ENCODE measurements at regions not wholly inside any gene's neighbourhood (a gene's known extent, or its start where the extent isn't known, plus 50 kb on each side); places are given as distances from the start of the nearest gene placed in this dataset.

DNA sequence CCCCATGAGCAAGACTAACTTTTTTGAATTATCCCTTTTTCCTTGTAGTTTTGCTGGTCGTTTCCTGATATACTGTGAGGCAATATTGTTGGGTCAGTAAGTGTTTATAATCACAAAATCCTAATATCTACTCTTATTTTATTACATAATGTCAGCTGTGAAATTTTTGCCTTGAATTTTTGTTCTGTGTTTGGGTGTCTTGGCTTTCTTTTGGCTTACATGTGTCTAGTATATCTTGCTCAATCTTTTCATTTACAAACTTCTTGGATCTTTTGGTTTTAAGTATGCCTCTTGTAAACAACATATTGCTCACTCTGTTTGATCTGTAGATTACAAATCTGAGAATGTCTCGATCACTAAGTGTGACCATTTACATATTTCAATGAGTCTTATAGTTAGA, 330.3 kb upstream of the ARGLU1 start:
- H3K27me3 ChIP-seq (ENCODE audit: low read depth), result no peaks in the 10 kb centered on the region
- no peaks in the 10 kb centered on the region for H3K9me3 ChIP-seq
- intact Hi-C loops (cut with DNase I), result no loop called here
- no peaks in the 10 kb centered on the region for H3K36me3 ChIP-seq
- H3K4me1 ChIP-seq, result no peaks in the 10 kb centered on the region
- TF ChIP-seq, protein P1, sequence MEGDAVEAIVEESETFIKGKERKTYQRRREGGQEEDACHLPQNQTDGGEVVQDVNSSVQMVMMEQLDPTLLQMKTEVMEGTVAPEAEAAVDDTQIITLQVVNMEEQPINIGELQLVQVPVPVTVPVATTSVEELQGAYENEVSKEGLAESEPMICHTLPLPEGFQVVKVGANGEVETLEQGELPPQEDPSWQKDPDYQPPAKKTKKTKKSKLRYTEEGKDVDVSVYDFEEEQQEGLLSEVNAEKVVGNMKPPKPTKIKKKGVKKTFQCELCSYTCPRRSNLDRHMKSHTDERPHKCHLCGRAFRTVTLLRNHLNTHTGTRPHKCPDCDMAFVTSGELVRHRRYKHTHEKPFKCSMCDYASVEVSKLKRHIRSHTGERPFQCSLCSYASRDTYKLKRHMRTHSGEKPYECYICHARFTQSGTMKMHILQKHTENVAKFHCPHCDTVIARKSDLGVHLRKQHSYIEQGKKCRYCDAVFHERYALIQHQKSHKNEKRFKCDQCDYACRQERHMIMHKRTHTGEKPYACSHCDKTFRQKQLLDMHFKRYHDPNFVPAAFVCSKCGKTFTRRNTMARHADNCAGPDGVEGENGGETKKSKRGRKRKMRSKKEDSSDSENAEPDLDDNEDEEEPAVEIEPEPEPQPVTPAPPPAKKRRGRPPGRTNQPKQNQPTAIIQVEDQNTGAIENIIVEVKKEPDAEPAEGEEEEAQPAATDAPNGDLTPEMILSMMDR (IDR thresholded peaks at IDR 0.05), result no peak
- DNase-seq (no peak), ATAC-seq (no peak)
- no peak overlapping the region for H3K4me3 ChIP-seq
- H3K27ac ChIP-seq, result no peak overlapping the region

DNA sequence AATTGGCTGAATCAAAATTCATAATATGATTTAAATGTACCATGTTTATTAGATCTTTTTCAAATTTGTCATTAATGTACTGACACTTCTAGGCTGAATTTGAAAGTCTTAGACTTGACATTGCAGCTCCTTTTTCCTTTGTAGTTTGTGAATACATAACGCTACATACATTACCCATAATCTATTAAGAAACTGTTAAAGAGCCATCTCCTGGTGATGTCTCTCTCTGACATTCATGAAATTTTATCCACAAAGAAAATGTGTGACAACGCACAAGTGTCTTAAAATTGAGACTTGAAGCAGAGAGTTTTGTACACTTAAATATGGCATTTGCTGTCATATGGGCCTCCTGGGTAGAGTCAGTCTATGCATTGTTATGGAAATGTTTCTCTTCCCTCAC, 320.2 kb upstream of the ARGLU1 start:
- Histone ChIP-seq H3K27ac (no peak overlapping the region), H3K4me1 (no peaks in the 10 kb centered on the region), H3K9me3 (no peaks in the 10 kb centered on the region), H3K4me3 (no peak overlapping the region), H3K36me3 (no peaks in the 10 kb centered on the region), H3K27me3 (ENCODE audit: low read depth) (no peaks in the 10 kb centered on the region)
- intact Hi-C loops (cut with DNase I), result no loop called here
- TF ChIP-seq, protein P1 (IDR thresholded peaks at IDR 0.05), result no peak
- ATAC-seq, result no peak
- no peak for DNase-seq

DNA sequence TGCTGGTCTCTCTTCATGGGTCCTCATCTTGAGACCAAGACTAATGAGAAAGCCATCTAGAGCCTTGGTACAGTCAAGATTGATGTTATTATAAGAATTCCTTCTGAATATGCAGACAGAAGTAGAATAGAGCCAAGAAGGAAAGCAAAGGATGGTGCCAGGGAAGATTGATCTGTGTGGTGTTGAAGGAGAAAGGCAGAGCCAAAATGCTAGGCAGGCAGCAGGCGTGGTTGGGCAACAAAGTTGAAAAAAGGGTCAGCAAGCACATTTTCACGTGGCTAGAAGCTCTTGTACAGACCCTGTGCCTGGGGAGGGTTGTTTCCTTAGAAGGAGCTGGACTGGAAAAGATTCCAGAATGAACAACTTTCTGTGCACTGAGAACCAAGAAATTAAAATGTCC, 319.7 kb upstream of the ARGLU1 start:
- intact Hi-C loops (cut with DNase I), result no loop called here
- Histone ChIP-seq H3K27me3 (ENCODE audit: low read depth) (no peaks in the 10 kb centered on the region), H3K4me1 (no peaks in the 10 kb centered on the region), H3K4me3 (no peak overlapping the region), H3K36me3 (no peaks in the 10 kb centered on the region), H3K9me3 (no peaks in the 10 kb centered on the region), H3K27ac (no peak overlapping the region)
- no peak for DNase-seq
- no peak for ATAC-seq
- TF ChIP-seq, protein P1 (IDR thresholded peaks at IDR 0.05), result no peak

DNA sequence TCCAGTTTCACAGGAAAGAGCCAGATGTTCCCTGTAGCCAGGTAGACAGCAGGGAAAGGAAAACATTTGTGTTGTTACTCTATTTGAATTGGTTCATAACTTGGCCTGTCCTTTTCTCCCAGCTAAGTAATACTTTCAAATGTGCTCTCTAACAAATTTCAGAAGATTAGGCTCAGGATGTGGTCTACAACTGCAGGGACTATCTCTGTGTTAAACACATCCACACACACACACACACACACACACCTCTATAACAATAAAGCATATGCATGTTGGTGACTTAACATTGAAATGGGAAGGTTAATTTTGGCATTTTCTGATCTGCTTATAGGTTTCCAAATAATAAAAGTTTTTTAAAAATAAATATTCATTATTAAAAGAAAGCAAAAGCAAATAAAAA, 316.0 kb upstream of the ARGLU1 start:
- Histone ChIP-seq H3K4me3 (no peak overlapping the region), H3K9me3 (no peaks in the 10 kb centered on the region), H3K4me1 (no peaks in the 10 kb centered on the region), H3K27me3 (ENCODE audit: low read depth) (no peaks in the 10 kb centered on the region), H3K27ac (no peak overlapping the region), H3K36me3 (no peaks in the 10 kb centered on the region)
- ATAC-seq, result no peak
- intact Hi-C loops (cut with DNase I), result no loop called here
- TF ChIP-seq, protein P1 (IDR thresholded peaks at IDR 0.05), result no peak
- DNase-seq, result no peak

DNA sequence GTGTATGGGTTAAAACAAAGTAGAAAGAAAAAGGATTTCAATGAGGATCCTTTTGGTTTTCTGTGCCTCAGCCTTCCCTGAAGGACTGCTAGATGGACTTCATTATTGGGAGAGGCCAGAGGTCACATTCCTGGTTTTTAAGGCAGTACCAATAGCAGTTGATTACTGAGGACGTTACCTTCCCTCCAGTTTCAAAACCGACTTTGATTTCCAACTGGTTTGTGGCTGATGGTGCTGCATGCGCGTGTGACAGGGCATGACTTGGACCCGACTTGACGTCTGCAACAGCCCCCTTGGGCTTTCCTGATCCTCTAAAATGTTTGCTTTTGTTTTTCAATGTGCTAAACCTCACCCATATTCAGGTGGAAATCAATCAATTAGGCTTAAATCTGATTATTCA, 314.3 kb upstream of the ARGLU1 start:
- Histone ChIP-seq H3K4me3 (no peak overlapping the region), H3K36me3 (no peaks in the 10 kb centered on the region), H3K27ac (no peak overlapping the region), H3K4me1 (no peaks in the 10 kb centered on the region), H3K9me3 (no peaks in the 10 kb centered on the region), H3K27me3 (ENCODE audit: low read depth) (no peaks in the 10 kb centered on the region)
- TF ChIP-seq, protein P1 (IDR thresholded peaks at IDR 0.05), result no peak
- intact Hi-C loops (cut with DNase I), result no loop called here
- DNase-seq, result no peak
- no peak for ATAC-seq

DNA sequence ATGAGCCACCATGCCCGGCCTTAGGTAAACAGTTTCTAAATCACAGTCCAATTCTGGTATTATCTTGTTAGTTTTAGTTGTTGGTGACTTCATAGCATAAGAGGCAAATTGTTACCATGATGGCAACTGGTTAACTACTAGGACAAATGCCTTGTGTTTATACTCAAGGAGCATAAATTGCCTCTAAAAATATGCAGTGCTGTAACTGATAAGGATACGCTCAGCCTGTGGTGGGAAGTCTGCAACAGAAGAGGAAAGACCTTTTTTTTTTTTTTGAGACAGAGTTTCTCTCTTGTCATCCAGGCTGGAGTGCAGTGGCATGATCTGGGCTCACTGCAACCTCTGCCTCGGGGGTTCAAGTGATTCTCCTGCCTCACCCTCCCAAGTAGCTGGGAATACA, 311.9 kb upstream of the ARGLU1 start:
- Histone ChIP-seq H3K9me3 (no peaks in the 10 kb centered on the region), H3K27me3 (ENCODE audit: low read depth) (no peaks in the 10 kb centered on the region), H3K36me3 (no peaks in the 10 kb centered on the region), H3K27ac (no peak overlapping the region), H3K4me1 (peaks cover 1% of the 10 kb centered on the region), H3K4me3 (no peak overlapping the region)
- DNase-seq (no peak), ATAC-seq (no peak)
- TF ChIP-seq, protein P1 (IDR thresholded peaks at IDR 0.05), result no peak
- intact Hi-C loops (cut with DNase I), result no loop called here

Measured in lower lobe of right lung (tissue), 2 donors.